ENCODE measurements at regions not wholly inside any gene's neighbourhood (a gene's known extent, or its start where the extent isn't known, plus 50 kb on each side); places are given as distances from the start of the nearest gene placed in this dataset.

GRCh38 chr2:198587741-198588140 is 783.3 kb downstream of the PLCL1 start:
- Histone ChIP-seq H3K27ac (no peak overlapping the region), H3K4me3 (no peak overlapping the region), H3K36me3 (no peaks in the 10 kb centered on the region), H3K4me1 (no peaks in the 10 kb centered on the region), H3K9me3 (no peaks in the 10 kb centered on the region), H3K27me3 (no peaks in the 10 kb centered on the region)
- TF ChIP-seq POLR2A (IDR thresholded peaks at IDR 0.05) (no peak), POLR2AphosphoS5 (IDR thresholded peaks at IDR 0.05; ENCODE audit: insufficient read depth in 1 of 2, low read depth in 1 of 2) (no peak), CTCF (IDR thresholded peaks at IDR 0.05) (no peak)
- no peak for DNase-seq (ENCODE audit: extremely low spot score in 2 of 2)
- intact Hi-C loops (cut with DNase I), result no loop called here

GRCh38 chr2:198587240-198587639 is 782.8 kb downstream of the PLCL1 start:
- Histone ChIP-seq H3K36me3 (no peaks in the 10 kb centered on the region), H3K4me3 (no peak overlapping the region), H3K27me3 (no peaks in the 10 kb centered on the region), H3K4me1 (no peaks in the 10 kb centered on the region), H3K27ac (no peak overlapping the region), H3K9me3 (no peaks in the 10 kb centered on the region)
- DNase-seq (ENCODE audit: extremely low spot score in 2 of 2), result no peak
- TF ChIP-seq CTCF (IDR thresholded peaks at IDR 0.05) (no peak), POLR2AphosphoS5 (IDR thresholded peaks at IDR 0.05; ENCODE audit: insufficient read depth in 1 of 2, low read depth in 1 of 2) (no peak), POLR2A (IDR thresholded peaks at IDR 0.05) (no peak)
- intact Hi-C loops (cut with DNase I), result no loop called here

GRCh38 chr2:198571393-198571792 is 767.0 kb downstream of the PLCL1 start:
- DNase-seq (ENCODE audit: extremely low spot score in 2 of 2), result no peak
- no peaks in the 10 kb centered on the region for H3K9me3 ChIP-seq
- H3K4me3 ChIP-seq, result no peak overlapping the region
- H3K27ac ChIP-seq, result no peak overlapping the region
- no peaks in the 10 kb centered on the region for H3K36me3 ChIP-seq
- TF ChIP-seq POLR2AphosphoS5 (IDR thresholded peaks at IDR 0.05; ENCODE audit: insufficient read depth in 1 of 2, low read depth in 1 of 2), result no peak
- no peak for TF ChIP-seq POLR2A (IDR thresholded peaks at IDR 0.05)
- no peak for TF ChIP-seq CTCF (IDR thresholded peaks at IDR 0.05)
- intact Hi-C loops (cut with DNase I), result no loop called here
- no peaks in the 10 kb centered on the region for H3K27me3 ChIP-seq
- H3K4me1 ChIP-seq, result no peaks in the 10 kb centered on the region

DNA sequence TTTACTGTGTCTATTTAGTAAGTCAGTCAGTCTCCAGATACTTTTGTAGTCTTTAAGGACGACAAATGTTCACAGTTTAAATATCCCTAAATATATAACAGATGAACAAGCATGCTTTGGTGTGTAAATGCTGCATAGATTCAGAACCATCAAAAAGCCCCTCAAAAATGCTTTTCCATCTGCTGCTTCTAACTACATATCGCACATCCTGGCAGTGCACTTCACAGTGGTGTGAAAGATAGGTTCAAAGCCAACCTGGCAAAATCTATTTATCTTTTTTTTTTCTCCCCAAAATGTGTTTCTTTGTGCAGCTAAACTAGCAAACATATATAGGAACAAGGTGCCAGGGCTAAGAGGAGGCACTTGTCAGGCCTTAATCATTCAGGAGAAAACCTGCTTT is 753.8 kb downstream of the PLCL1 start:
- Histone ChIP-seq H3K4me1 (no peaks in the 10 kb centered on the region), H3K9me3 (no peaks in the 10 kb centered on the region)
- intact Hi-C loops (cut with DNase I), result no loop called here

DNA sequence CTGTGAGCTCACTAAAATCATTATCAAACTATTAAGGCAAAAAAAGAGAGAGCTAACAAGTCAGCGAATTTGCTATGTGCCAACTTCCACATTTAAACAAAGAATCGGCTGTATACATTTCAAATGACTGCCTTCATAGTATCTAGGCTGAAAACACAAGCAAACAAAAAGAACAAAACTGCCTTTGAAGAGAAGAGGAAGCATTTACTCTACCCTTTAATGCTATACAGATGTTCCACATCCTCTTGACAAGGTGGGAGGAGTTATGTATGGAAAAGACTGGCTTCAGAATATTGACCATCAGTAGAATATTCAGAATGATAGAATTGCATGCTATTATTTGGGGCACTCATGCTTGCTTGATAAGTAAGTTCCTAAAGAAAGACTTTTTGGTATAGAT is 741.7 kb downstream of the PLCL1 start:
- Histone ChIP-seq H3K4me1 (no peaks in the 10 kb centered on the region), H3K4me3 (no peak overlapping the region), H3K9me3 (no peaks in the 10 kb centered on the region), H3K27ac (no peak overlapping the region), H3K36me3 (no peaks in the 10 kb centered on the region), H3K27me3 (no peaks in the 10 kb centered on the region)
- DNase-seq (ENCODE audit: extremely low spot score in 2 of 2), result no peak
- TF ChIP-seq POLR2A (IDR thresholded peaks at IDR 0.05), result no peak
- TF ChIP-seq POLR2AphosphoS5 (IDR thresholded peaks at IDR 0.05; ENCODE audit: insufficient read depth in 1 of 2, low read depth in 1 of 2), result no peak
- intact Hi-C loops (cut with DNase I), result no loop called here

More for the DNA sequence above, 753.8 kb downstream of the PLCL1 start:
- Histone ChIP-seq H3K4me3 (no peak overlapping the region), H3K27me3 (no peaks in the 10 kb centered on the region), H3K27ac (no peak overlapping the region), H3K36me3 (no peaks in the 10 kb centered on the region)
- no peak for DNase-seq (ENCODE audit: extremely low spot score in 2 of 2)
- no peak for TF ChIP-seq POLR2AphosphoS5 (IDR thresholded peaks at IDR 0.05; ENCODE audit: insufficient read depth in 1 of 2, low read depth in 1 of 2)
- TF ChIP-seq POLR2A (IDR thresholded peaks at IDR 0.05), result no peak
- no peak for TF ChIP-seq CTCF (IDR thresholded peaks at IDR 0.05)

GRCh38 chr2:198545411-198545810 is 741.0 kb downstream of the PLCL1 start:
- Histone ChIP-seq H3K9me3 (no peaks in the 10 kb centered on the region), H3K4me3 (no peak overlapping the region), H3K4me1 (no peaks in the 10 kb centered on the region), H3K36me3 (no peaks in the 10 kb centered on the region), H3K27ac (no peak overlapping the region), H3K27me3 (no peaks in the 10 kb centered on the region)
- DNase-seq (ENCODE audit: extremely low spot score in 2 of 2), result no peak
- TF ChIP-seq POLR2A (IDR thresholded peaks at IDR 0.05) (no peak), CTCF (IDR thresholded peaks at IDR 0.05) (no peak), POLR2AphosphoS5 (IDR thresholded peaks at IDR 0.05; ENCODE audit: insufficient read depth in 1 of 2, low read depth in 1 of 2) (no peak)
- intact Hi-C loops (cut with DNase I), result no loop called here
